ENCODE measurements at regions not wholly inside any gene's neighbourhood (a gene's known extent, or its start where the extent isn't known, plus 50 kb on each side); places are given as distances from the start of the nearest gene placed in this dataset.
"Not testable (repeated sequence)": the region's sequence is repeated elsewhere in the genome, so short reads cannot be mapped to it uniquely, and the experiment has no call there.

- Histone ChIP-seq H3K27me3 (no peaks in the 10 kb centered on the region), H3K4me3 (no peak overlapping the region), H3K27ac (no peak overlapping the region), H3K9me3 (no peaks in the 10 kb centered on the region), H3K4me1 (peaks cover 0 to 12% (median 6%) of the 10 kb centered on the region in 3 donors), H3K36me3 (no peaks in the 10 kb centered on the region)
- 82 to 100% methylated on average over 1 of the region's 1 CpG for WGBS, 2 donors (ENCODE audit: low coverage in 1 of 2)
- ATAC-seq: no peak
- no peak for TF ChIP-seq EP300 (IDR thresholded peaks at IDR 0.05)
- no peak for TF ChIP-seq POLR2AphosphoS5 (IDR thresholded peaks at IDR 0.05)
- TF ChIP-seq CTCF (IDR thresholded peaks at IDR 0.05): no peak
- TF ChIP-seq POLR2A (IDR thresholded peaks at IDR 0.05): no peak
Observed at GRCh38 chr15:81890496-81890895, 155.3 kb downstream of the MEX3B start.

GRCh38 chr15:81889485-81889881 lies 156.3 kb downstream of the MEX3B start:
- TF ChIP-seq CTCF (IDR thresholded peaks at IDR 0.05): no peak
- no peak for TF ChIP-seq EP300 (IDR thresholded peaks at IDR 0.05)
- no peak for TF ChIP-seq POLR2A (IDR thresholded peaks at IDR 0.05)
- TF ChIP-seq POLR2AphosphoS5 (IDR thresholded peaks at IDR 0.05): no peak
- no peak overlapping the region for H3K27ac ChIP-seq

GRCh38 chr15:81888748-81889484 lies 156.9 kb downstream of the MEX3B start:
- Histone ChIP-seq H3K9me3 (no peaks in the 10 kb centered on the region), H3K27ac (no peak overlapping the region), H3K27me3 (no peaks in the 10 kb centered on the region), H3K4me1 (peaks cover 0 to 12% (median 6%) of the 10 kb centered on the region in 3 donors), H3K36me3 (no peaks in the 10 kb centered on the region), H3K4me3 (no peak overlapping the region)
- 61 to 75% methylated on average over 6 to 9 of the region's 10 CpGs for WGBS, 2 donors (ENCODE audit: low coverage in 1 of 2)
- no peak for ATAC-seq
- TF ChIP-seq EP300 (IDR thresholded peaks at IDR 0.05): no peak
- TF ChIP-seq POLR2AphosphoS5 (IDR thresholded peaks at IDR 0.05): no peak
- no peak for TF ChIP-seq POLR2A (IDR thresholded peaks at IDR 0.05)
- TF ChIP-seq CTCF (IDR thresholded peaks at IDR 0.05): no peak

More at GRCh38 chr15:81889485-81889881, 156.3 kb downstream of the MEX3B start:
- Histone ChIP-seq H3K4me1 (peaks cover 0 to 12% (median 6%) of the 10 kb centered on the region in 3 donors), H3K4me3 (no peak overlapping the region), H3K9me3 (no peaks in the 10 kb centered on the region), H3K36me3 (no peaks in the 10 kb centered on the region), H3K27me3 (no peaks in the 10 kb centered on the region)
- ATAC-seq: no peak
- 78 to 84% methylated on average over 2 of the region's 2 CpGs for WGBS, 2 donors (ENCODE audit: low coverage in 1 of 2)

- Histone ChIP-seq H3K27me3 (no peaks in the 10 kb centered on the region), H3K9me3 (no peaks in the 10 kb centered on the region), H3K27ac (no peak overlapping the region), H3K4me3 (no peak overlapping the region), H3K4me1 (peaks cover 0 to 12% (median 6%) of the 10 kb centered on the region in 3 donors), H3K36me3 (no peaks in the 10 kb centered on the region)
- ATAC-seq: no peak
- TF ChIP-seq CTCF (IDR thresholded peaks at IDR 0.05): no peak
- TF ChIP-seq POLR2AphosphoS5 (IDR thresholded peaks at IDR 0.05): no peak
- TF ChIP-seq EP300 (IDR thresholded peaks at IDR 0.05): no peak
- no peak for TF ChIP-seq POLR2A (IDR thresholded peaks at IDR 0.05)
- 29 to 39% methylated on average over 2 of the region's 2 CpGs for WGBS, 2 donors (ENCODE audit: low coverage in 1 of 2)
Observed at GRCh38 chr15:81887912-81888311, 157.9 kb downstream of the MEX3B start.

- not testable (repeated sequence) for H3K36me3 ChIP-seq, H3K27ac ChIP-seq, H3K9me3 ChIP-seq, H3K27me3 ChIP-seq, H3K4me3 ChIP-seq, ATAC-seq
- peaks cover 0 to 12% (median 6%) of the 10 kb centered on the region in 3 donors for H3K4me1 ChIP-seq
Observed at GRCh38 chr15:81887188-81887587, 158.6 kb downstream of the MEX3B start.

Data from gastroesophageal sphincter (tissue), 4 donors.